GM21723 (cell line): ENCODE measurements at regions not wholly inside any gene's neighbourhood (a gene's known extent, or its start where the extent isn't known, plus 50 kb on each side); places are given as distances from the start of the nearest gene placed in this dataset.

Experiments
- ATAC-seq: cut with Tn5 transposase; IDR thresholded peaks from one replicate; pipeline ENCODE4 v1.9.1; 2021; ENCODE audit warnings: mild to moderate bottlenecking, moderate library complexity; ENCODE audit not compliant: unreplicated experiment

GRCh38 chr5:165809914-165810313, 2304.5 kb downstream of the MAT2B start:
- ATAC-seq: no peak

GRCh38 chr5:165829504-165829903, 2324.1 kb downstream of the MAT2B start:
- ATAC-seq: no peak

GRCh38 chr5:165834891-165835290, 2329.5 kb downstream of the MAT2B start:
- no peak for ATAC-seq

GRCh38 chr5:165836046-165836445, 2330.6 kb downstream of the MAT2B start:
- no peak for ATAC-seq

GRCh38 chr5:165837286-165837685, 2331.9 kb downstream of the MAT2B start:
- no peak for ATAC-seq

- no peak for ATAC-seq
Measured at GRCh38 chr5:165844571-165844970, 2339.2 kb downstream of the MAT2B start.

- no peak for ATAC-seq
Measured at GRCh38 chr5:165858118-165858517, 2352.7 kb downstream of the MAT2B start.

- no peak for ATAC-seq
Measured at GRCh38 chr5:165859251-165859650, 2353.8 kb downstream of the MAT2B start.

GRCh38 chr5:165863239-165863638, 2357.8 kb downstream of the MAT2B start:
- ATAC-seq: no peak

GRCh38 chr5:165871291-165871690, 2365.9 kb downstream of the MAT2B start:
- ATAC-seq: no peak

GRCh38 chr5:165874851-165875250, 2369.4 kb downstream of the MAT2B start:
- no peak for ATAC-seq

- ATAC-seq: no peak
Measured at GRCh38 chr5:165876538-165876937, 2371.1 kb downstream of the MAT2B start.

- ATAC-seq: no peak
Measured at GRCh38 chr5:165877475-165877874, 2372.1 kb downstream of the MAT2B start.

- no peak for ATAC-seq
Measured at GRCh38 chr5:165881259-165881658, 2375.8 kb downstream of the MAT2B start.

GRCh38 chr5:165882099-165882498, 2376.7 kb downstream of the MAT2B start:
- no peak for ATAC-seq

GRCh38 chr5:165885623-165886350, 2380.4 kb downstream of the MAT2B start:
- no peak for ATAC-seq

GRCh38 chr5:165887147-165887546, 2381.7 kb downstream of the MAT2B start:
- no peak for ATAC-seq

GRCh38 chr5:165892383-165892782, 2387.0 kb downstream of the MAT2B start:
- ATAC-seq: no peak

GRCh38 chr5:165894916-165895315, 2389.5 kb downstream of the MAT2B start:
- no peak for ATAC-seq

- no peak for ATAC-seq
Measured at GRCh38 chr5:165903835-165904234, 2387.6 kb upstream of the WWC1 start.

GRCh38 chr5:165906871-165907270, 2384.6 kb upstream of the WWC1 start:
- ATAC-seq: no peak

GRCh38 chr5:165913059-165913458, 2378.4 kb upstream of the WWC1 start:
- ATAC-seq: no peak

GRCh38 chr5:165914456-165914855, 2377.0 kb upstream of the WWC1 start:
- no peak for ATAC-seq
